ENCODE measurements at regions not wholly inside any gene's neighbourhood (a gene's known extent, or its start where the extent isn't known, plus 50 kb on each side); places are given as distances from the start of the nearest gene placed in this dataset.

GRCh38 chr14:30322819-30323218 is 236.1 kb upstream of the G2E3 start:
- Histone ChIP-seq H3K27me3 (ENCODE audit: low read depth, low read length) (no peaks in the 10 kb centered on the region), H3K9me3 (ENCODE audit: insufficient read depth, low read length) (no peaks in the 10 kb centered on the region), H4K20me1 (ENCODE audit: insufficient read depth, low read length) (no peaks in the 10 kb centered on the region), H3K4me2 (ENCODE audit: low read length) (no peak overlapping the region), H3K4me1 (ENCODE audit: low read length) (no peaks in the 10 kb centered on the region), H3K79me2 (ENCODE audit: low read length) (no peaks in the 10 kb centered on the region), H3K4me3 (ENCODE audit: low read length) (no peak overlapping the region), H3K9ac (ENCODE audit: low read length) (no peak overlapping the region), H2AFZ (ENCODE audit: low read depth, low read length) (no peak overlapping the region), H3K36me3 (replicated peaks; ENCODE audit: low read depth, low read length) (no peaks in the 10 kb centered on the region), H3K27ac (ENCODE audit: low read length) (no peak overlapping the region)
- TF ChIP-seq EZH2phosphoT487 (IDR thresholded peaks at IDR 0.05; ENCODE audit: low read depth) (no peak), CTCF (IDR thresholded peaks at IDR 0.05; ENCODE audit: low read depth, low read length) (no peak)

- Histone ChIP-seq H3K27ac (ENCODE audit: low read length) (no peak overlapping the region), H3K4me2 (ENCODE audit: low read length) (no peak overlapping the region), H3K9me3 (ENCODE audit: insufficient read depth, low read length) (no peaks in the 10 kb centered on the region), H3K79me2 (ENCODE audit: low read length) (no peaks in the 10 kb centered on the region), H3K27me3 (ENCODE audit: low read depth, low read length) (no peaks in the 10 kb centered on the region), H3K4me3 (ENCODE audit: low read length) (no peak overlapping the region), H3K4me1 (ENCODE audit: low read length) (no peaks in the 10 kb centered on the region), H3K9ac (ENCODE audit: low read length) (no peak overlapping the region), H4K20me1 (ENCODE audit: insufficient read depth, low read length) (no peaks in the 10 kb centered on the region), H3K36me3 (replicated peaks; ENCODE audit: low read depth, low read length) (no peaks in the 10 kb centered on the region), H2AFZ (ENCODE audit: low read depth, low read length) (no peak overlapping the region)
- no peak for TF ChIP-seq CTCF (IDR thresholded peaks at IDR 0.05; ENCODE audit: low read depth, low read length)
Measured at GRCh38 chr14:30330033-30330432, 228.9 kb upstream of the G2E3 start.

GRCh38 chr14:30330445-30330844 is 228.5 kb upstream of the G2E3 start:
- H3K9ac ChIP-seq (ENCODE audit: low read length) = no peak overlapping the region
- H3K4me1 ChIP-seq (ENCODE audit: low read length) = no peaks in the 10 kb centered on the region
- H3K27ac ChIP-seq (ENCODE audit: low read length) = no peak overlapping the region
- H2AFZ ChIP-seq (ENCODE audit: low read depth, low read length) = no peak overlapping the region
- no peaks in the 10 kb centered on the region for H3K36me3 ChIP-seq (replicated peaks; ENCODE audit: low read depth, low read length)
- peak; percentile 54 for TF ChIP-seq CTCF (IDR thresholded peaks at IDR 0.05; ENCODE audit: low read depth, low read length)
- TF ChIP-seq EZH2phosphoT487 (IDR thresholded peaks at IDR 0.05; ENCODE audit: low read depth) = no peak
- no peaks in the 10 kb centered on the region for H3K79me2 ChIP-seq (ENCODE audit: low read length)
- H4K20me1 ChIP-seq (ENCODE audit: insufficient read depth, low read length) = no peaks in the 10 kb centered on the region
- no peak overlapping the region for H3K4me3 ChIP-seq (ENCODE audit: low read length)
- H3K9me3 ChIP-seq (ENCODE audit: insufficient read depth, low read length) = no peaks in the 10 kb centered on the region
- no peaks in the 10 kb centered on the region for H3K27me3 ChIP-seq (ENCODE audit: low read depth, low read length)
- no peak overlapping the region for H3K4me2 ChIP-seq (ENCODE audit: low read length)

GRCh38 chr14:30331030-30331429 is 227.9 kb upstream of the G2E3 start:
- H3K4me3 ChIP-seq (ENCODE audit: low read length) = no peak overlapping the region
- no peaks in the 10 kb centered on the region for H3K27me3 ChIP-seq (ENCODE audit: low read depth, low read length)
- no peak overlapping the region for H3K4me2 ChIP-seq (ENCODE audit: low read length)
- H3K9ac ChIP-seq (ENCODE audit: low read length) = no peak overlapping the region
- no peaks in the 10 kb centered on the region for H4K20me1 ChIP-seq (ENCODE audit: insufficient read depth, low read length)
- TF ChIP-seq EZH2phosphoT487 (IDR thresholded peaks at IDR 0.05; ENCODE audit: low read depth) (no peak), CTCF (IDR thresholded peaks at IDR 0.05; ENCODE audit: low read depth, low read length) (no peak)
- no peak overlapping the region for H3K27ac ChIP-seq (ENCODE audit: low read length)
- peaks cover 3% of the 10 kb centered on the region; the same call in 1 of the 2 replicates for H3K4me1 ChIP-seq (ENCODE audit: low read length)
- H3K9me3 ChIP-seq (ENCODE audit: insufficient read depth, low read length) = no peaks in the 10 kb centered on the region
- no peaks in the 10 kb centered on the region for H3K36me3 ChIP-seq (replicated peaks; ENCODE audit: low read depth, low read length)
- no peaks in the 10 kb centered on the region for H3K79me2 ChIP-seq (ENCODE audit: low read length)
- H2AFZ ChIP-seq (ENCODE audit: low read depth, low read length) = no peak overlapping the region

Measured in OCI-LY3 (cell line).